H1 (cell line): ENCODE measurements at regions not wholly inside any gene's neighbourhood (a gene's known extent, or its start where the extent isn't known, plus 50 kb on each side); places are given as distances from the start of the nearest gene placed in this dataset.

Experiments used
- CTCF ChIA-PET: fragments of 300-600 bp; sonication (Branson Sonifier 250); formaldehyde crosslinking; loops from one replicate; lab custom pipeline; 2021; ENCODE audit not compliant: partially characterized antibody; lab: Charles Lee
- POLR2A ChIA-PET: fragments of 300-600 bp; sonication (Branson Sonifier 250); formaldehyde crosslinking; loops from one replicate; lab custom pipeline; 2021; ENCODE audit warnings: inconsistent platforms; ENCODE audit not compliant: partially characterized antibody; lab: Charles Lee
- DNase-seq, 2 experiments: peaks; one replicate each; pipeline versions ENCODE4 v3.0.0 to v3.0.0-alpha.2; 2010 to 2022; ENCODE audit warnings: low spot score in 2 of 2, low read depth in 1 of 2, mixed read lengths in 1 of 2
- FAIRE-seq: peaks from 2 replicates; lab custom pipeline; 2011; peaks lifted over from hg19 to GRCh38; lab: Jason Lieb, UNC
- H2AFZ ChIP-seq: 2 replicates; pipeline ENCODE4 v1.8.1; 2012; ENCODE audit warnings: low read length, inconsistent platforms
- H2AK5ac ChIP-seq: 2 replicates; pipeline ENCODE4 v1.6.1; 2013; ENCODE audit warnings: low read depth, low read length
- H2BK120ac ChIP-seq: replicated peaks from 2 replicates; pipeline ENCODE3; 2013; ENCODE audit warnings: low read depth, low read length, inconsistent platforms
- H2BK12ac ChIP-seq: 2 replicates; pipeline ENCODE4 v1.6.1; 2013; ENCODE audit warnings: low read depth, low read length
- H2BK15ac ChIP-seq: 2 replicates; pipeline ENCODE4 v1.6.1; 2013; ENCODE audit warnings: low read length
- H2BK20ac ChIP-seq: 2 replicates; pipeline ENCODE4 v1.6.1; 2013; ENCODE audit warnings: low read length
- H2BK5ac ChIP-seq: 2 replicates; pipeline ENCODE4 v1.6.1; 2013; ENCODE audit warnings: low read depth, low read length
- H3K14ac ChIP-seq: 2 replicates; pipeline ENCODE4 v1.6.1; 2013; ENCODE audit warnings: inconsistent platforms; ENCODE audit not compliant: insufficient read length
- H3K18ac ChIP-seq: 2 replicates; pipeline ENCODE4 v1.6.1; 2013; ENCODE audit warnings: low read length; ENCODE audit errors: extremely low read depth
- H3K23ac ChIP-seq: 2 replicates; pipeline ENCODE4 v1.6.1; 2013; ENCODE audit warnings: inconsistent platforms; ENCODE audit not compliant: insufficient read length
- H3K23me2 ChIP-seq: 2 replicates; pipeline ENCODE4 v1.6.1; 2013; ENCODE audit warnings: low read depth, low read length
- H3K27ac ChIP-seq: 2 replicates; pipeline ENCODE4 v1.6.1; 2011; ENCODE audit warnings: low read depth, low read length, inconsistent platforms
- H3K27me3 ChIP-seq, 4 experiments: replicated peaks in 1 of 4; 1 replicate in 1 of 4; 2 replicates in 3 of 4; pipeline versions ENCODE4 v1.6.1 to v1.8.1; 2011 to 2013; ENCODE audit warnings: low read length in 3 of 4, mild to moderate bottlenecking in 3 of 4, inconsistent platforms in 2 of 4, mixed read lengths in 2 of 4, moderate library complexity in 1 of 4; ENCODE audit not compliant: control insufficient read depth in 3 of 4, insufficient read depth in 3 of 4; ENCODE audit errors: extremely low read depth in 1 of 4
- H3K36me3 ChIP-seq, 4 experiments: 2 replicates each; pipeline versions ENCODE4 v1.6.1 to v1.8.1; 2011 to 2013; ENCODE audit warnings: mild to moderate bottlenecking in 4 of 4, low read length in 3 of 4, moderate library complexity in 2 of 4, control low read depth in 1 of 4, inconsistent platforms in 1 of 4; ENCODE audit not compliant: insufficient read depth in 4 of 4, control insufficient read depth in 2 of 4
- H3K4ac ChIP-seq: replicated peaks from 2 replicates; pipeline ENCODE3; 2013; ENCODE audit warnings: low read length, low read depth, mixed read lengths, inconsistent platforms; ENCODE audit not compliant: insufficient read length
- H3K4me1 ChIP-seq, 4 experiments: replicated peaks in 1 of 4; 1 replicate in 1 of 4; 2 replicates in 3 of 4; pipeline versions ENCODE4 v1.6.1 to v1.8.1; 2011 to 2013; ENCODE audit warnings: low read length in 3 of 4, inconsistent platforms in 2 of 4, mixed read lengths in 1 of 4; ENCODE audit not compliant: insufficient read depth in 4 of 4, control insufficient read depth in 3 of 4
- H3K4me2 ChIP-seq, 2 experiments: 2 replicates each; pipeline versions ENCODE4 v1.6.1 to v1.8.1; 2011 to 2013; ENCODE audit warnings: low read depth in 2 of 2, low read length in 2 of 2, control low read depth in 1 of 2, inconsistent platforms in 1 of 2, mild to moderate bottlenecking in 1 of 2; ENCODE audit not compliant: insufficient read depth in 1 of 2
- H3K4me3 ChIP-seq, 4 experiments: fragments of 200-600, 300-600 bp in 1 of 4; sonication (generic), shearing (Covaris generic), sonication (Bioruptor Twin) in 1 of 4; 2 replicates each; pipeline versions ENCODE4 v1.5.1 to v1.8.1; 2011 to 2016; ENCODE audit warnings: low read length in 4 of 4, low read depth in 3 of 4, control low read depth in 2 of 4, inconsistent platforms in 2 of 4, mild to moderate bottlenecking in 2 of 4, mixed read lengths in 1 of 4, moderate library complexity in 1 of 4; ENCODE audit not compliant: insufficient read depth in 2 of 4; ENCODE audit errors: extremely low read depth in 1 of 4
- H3K56ac ChIP-seq: replicated peaks from 2 replicates; pipeline ENCODE3; 2013; ENCODE audit warnings: low read depth, mild to moderate bottlenecking, mixed read lengths, low read length, inconsistent platforms; ENCODE audit not compliant: insufficient read length
- H3K79me1 ChIP-seq: 2 replicates; pipeline ENCODE4 v1.6.1; 2013; ENCODE audit warnings: low read depth, low read length, control low read depth
- H3K79me2 ChIP-seq, 2 experiments: 2 replicates each; pipeline versions ENCODE4 v1.6.1 to v1.8.1; 2012 to 2013; ENCODE audit warnings: low read length in 2 of 2, mild to moderate bottlenecking in 2 of 2, inconsistent platforms in 1 of 2; ENCODE audit not compliant: insufficient read depth in 2 of 2, control insufficient read depth in 1 of 2
- H3K9ac ChIP-seq, 4 experiments: replicated peaks in 1 of 4; 1 replicate in 1 of 4; 2 replicates in 3 of 4; pipeline versions ENCODE4 v1.6.1 to v1.8.1; 2011 to 2013; ENCODE audit warnings: low read depth in 3 of 4, low read length in 3 of 4, control low read depth in 2 of 4, mild to moderate bottlenecking in 2 of 4, moderate library complexity in 2 of 4, inconsistent platforms in 1 of 4; ENCODE audit errors: extremely low read depth in 1 of 4
- H3K9me3 ChIP-seq, 2 experiments: 2 replicates each; pipeline versions ENCODE4 v1.6.1 to v1.8.1; 2012 to 2013; ENCODE audit warnings: mild to moderate bottlenecking in 2 of 2, moderate library complexity in 2 of 2, control low read depth in 1 of 2, inconsistent platforms in 1 of 2, low read depth in 1 of 2, low read length in 1 of 2, mixed read lengths in 1 of 2; ENCODE audit not compliant: insufficient read depth in 2 of 2
- H4K20me1 ChIP-seq, 2 experiments: replicated peaks in 1 of 2; 2 replicates each; pipeline versions ENCODE3 to v1.8.1; 2011 to 2013; ENCODE audit warnings: inconsistent platforms in 2 of 2, low read length in 2 of 2, mild to moderate bottlenecking in 1 of 2; ENCODE audit not compliant: insufficient read depth in 2 of 2, control insufficient read depth in 1 of 2
- H4K5ac ChIP-seq: 2 replicates; pipeline ENCODE4 v1.6.1; 2013; ENCODE audit warnings: low read length, low read depth, mixed read lengths, inconsistent platforms; ENCODE audit not compliant: insufficient read length
- H4K8ac ChIP-seq: 2 replicates; pipeline ENCODE4 v1.8.0; 2013; ENCODE audit warnings: mild to moderate bottlenecking, moderate library complexity, low read length, inconsistent platforms; ENCODE audit not compliant: insufficient read depth; ENCODE audit errors: extremely low read depth
- H4K91ac ChIP-seq: replicated peaks from 2 replicates; pipeline ENCODE3; 2013; ENCODE audit warnings: low read length, mixed read lengths, inconsistent platforms; ENCODE audit not compliant: insufficient read length
- BACH1 ChIP-seq: IDR thresholded peaks from 2 replicates; pipeline ENCODE4 v1.6.1; 2012; ENCODE audit warnings: low read length, improper control_type of control experiment
- KDM1A ChIP-seq: fragments of 200-600, 300-600 bp; sonication (generic); IDR thresholded peaks from 2 replicates; pipeline ENCODE4 v1.7.1; 2016; ENCODE audit warnings: mild to moderate bottlenecking, low read length, borderline replicate concordance
- MAFK ChIP-seq: IDR thresholded peaks from 2 replicates; pipeline ENCODE4 v1.6.1; 2012; ENCODE audit warnings: low read depth, mild to moderate bottlenecking, improper control_type of control experiment, low read length
- POLR2A ChIP-seq, 2 experiments: IDR thresholded peaks; 1 replicate in 1 of 2; 2 replicates in 1 of 2; pipeline ENCODE4 v1.6.1; 2011; ENCODE audit warnings: low read depth in 2 of 2, low read length in 2 of 2, mild to moderate bottlenecking in 2 of 2; ENCODE audit errors: control extremely low read depth in 1 of 2
- POLR2AphosphoS5 ChIP-seq: IDR thresholded peaks from 2 replicates; pipeline ENCODE4 v1.6.1; 2011; ENCODE audit warnings: low read depth, low read length
- RFX5 ChIP-seq: IDR thresholded peaks from 2 replicates; pipeline ENCODE4 v1.6.1; 2011; ENCODE audit warnings: low read depth, low read length, improper control_type of control experiment, borderline replicate concordance
- RXRA ChIP-seq: IDR thresholded peaks from 2 replicates; pipeline ENCODE4 v1.6.1; 2011; ENCODE audit warnings: low read depth, mild to moderate bottlenecking, low read length, moderate library complexity; ENCODE audit not compliant: insufficient read depth
- ZNF274 ChIP-seq: IDR thresholded peaks from 2 replicates; pipeline ENCODE4 v1.7.0; 2012; ENCODE audit warnings: low read length, borderline replicate concordance; ENCODE audit errors: extremely low read depth
- WGBS, 2 experiments: shearing (Covaris generic) in 1 of 2; methylation state at CpG; one replicate each; pipeline versions ENCODE4 v1.1.6 to v1.1.7; 2013 to 2015; ENCODE audit warnings: low lambda C conversion rate in 2 of 2, mixed read lengths in 2 of 2, inconsistent platforms in 1 of 2, low coverage in 1 of 2, missing lambda C conversion rate in 1 of 2; ENCODE audit not compliant: insufficient replicate concordance in 2 of 2, insufficient coverage in 1 of 2, insufficient read length in 1 of 2; ENCODE audit errors: extremely low coverage in 1 of 2, missing lambda C conversion rate in 1 of 2; 5-methylcytosine and 5-hydroxymethylcytosine counted together

GRCh38 chr2:150174056-150174805, 313.2 kb downstream of the RND3 start:
- H3K23ac ChIP-seq, result no peak overlapping the region
- H3K27me3 ChIP-seq, result no peaks in the 10 kb centered on the region
- no peaks in the 10 kb centered on the region for H3K23me2 ChIP-seq
- no peak overlapping the region for H2BK15ac ChIP-seq
- H4K8ac ChIP-seq, result no peak overlapping the region
- no peak overlapping the region for H3K4ac ChIP-seq
- H4K91ac ChIP-seq, result no peak overlapping the region
- no peaks in the 10 kb centered on the region for H3K4me1 ChIP-seq
- H3K9me3 ChIP-seq, result peaks cover 0 to 6% of the 10 kb centered on the region in 2 experiments; a peak in 1 of 4 replicates
- H2BK12ac ChIP-seq, result no peak overlapping the region
- CTCF ChIA-PET, result no interaction called here
- H3K4me2 ChIP-seq, result no peak overlapping the region
- 90% methylated on average over 2 of the region's 2 CpGs; no CpG with 5 or more reads in 1 of the 2 experiments for whole genome bisulfite sequencing, 2 experiments
- H3K4me3 ChIP-seq, result no peak overlapping the region
- no peak overlapping the region for H3K9ac ChIP-seq
- DNase-seq (no peak), FAIRE-seq (no peak)
- H3K27ac ChIP-seq, result no peak overlapping the region
- H3K36me3 ChIP-seq, result no peaks in the 10 kb centered on the region
- no peak overlapping the region for H2AK5ac ChIP-seq
- no peaks in the 10 kb centered on the region for H3K79me1 ChIP-seq
- no peak overlapping the region for H3K18ac ChIP-seq
- H3K56ac ChIP-seq, result no peak overlapping the region
- POLR2A ChIA-PET, result no interaction called here
- H2BK120ac ChIP-seq, result no peak overlapping the region
- no peaks in the 10 kb centered on the region for H4K20me1 ChIP-seq
- H3K79me2 ChIP-seq, result no peaks in the 10 kb centered on the region
- H4K5ac ChIP-seq, result no peak overlapping the region
- H3K14ac ChIP-seq, result no peak overlapping the region
- H2AFZ ChIP-seq, result no peak overlapping the region
- TF ChIP-seq MAFK, result no peak
- no peak for TF ChIP-seq RFX5
- TF ChIP-seq KDM1A, result no peak
- TF ChIP-seq POLR2AphosphoS5, result no peak
- TF ChIP-seq BACH1, result no peak
- TF ChIP-seq RXRA, result no peak
- no peak for TF ChIP-seq ZNF274
- TF ChIP-seq POLR2A (IDR thresholded peaks at IDR 0.05; ENCODE audit: control extremely low read depth in 1 of 2, low read depth in 2 of 2, low read length in 2 of 2), result no peak
- no peak overlapping the region for H2BK5ac ChIP-seq
- no peak overlapping the region for H2BK20ac ChIP-seq
